Hepatocyte (in vitro differentiated cells): ENCODE measurements at regions not wholly inside any gene's neighbourhood (a gene's known extent, or its start where the extent isn't known, plus 50 kb on each side); places are given as distances from the start of the nearest gene placed in this dataset.

Experiments
- CTCF ChIP-seq: fragments of 200-600 bp; sonication (generic); IDR thresholded peaks from 2 replicates; pipeline ENCODE4 v1.5.1; 2016; ENCODE audit warnings: antibody characterized with exemption, mild to moderate bottlenecking; ENCODE audit not compliant: poor library complexity
- EZH2 ChIP-seq: fragments of 200-600 bp; sonication (generic); IDR thresholded peaks from 2 replicates; pipeline ENCODE4 v1.6.1; 2016; ENCODE audit warnings: antibody characterized with exemption, mild to moderate bottlenecking, borderline replicate concordance

GRCh38 chr11:104422324-104422944 lies 258.5 kb upstream of the PDGFD start:
- TF ChIP-seq CTCF (no peak), EZH2 (no peak)
